ENCODE measurements at regions not wholly inside any gene's neighbourhood (a gene's known extent, or its start where the extent isn't known, plus 50 kb on each side); places are given as distances from the start of the nearest gene placed in this dataset.
"Not testable (repeated sequence)": the region's sequence is repeated elsewhere in the genome, so short reads cannot be mapped to it uniquely, and the experiment has no call there.

DNA sequence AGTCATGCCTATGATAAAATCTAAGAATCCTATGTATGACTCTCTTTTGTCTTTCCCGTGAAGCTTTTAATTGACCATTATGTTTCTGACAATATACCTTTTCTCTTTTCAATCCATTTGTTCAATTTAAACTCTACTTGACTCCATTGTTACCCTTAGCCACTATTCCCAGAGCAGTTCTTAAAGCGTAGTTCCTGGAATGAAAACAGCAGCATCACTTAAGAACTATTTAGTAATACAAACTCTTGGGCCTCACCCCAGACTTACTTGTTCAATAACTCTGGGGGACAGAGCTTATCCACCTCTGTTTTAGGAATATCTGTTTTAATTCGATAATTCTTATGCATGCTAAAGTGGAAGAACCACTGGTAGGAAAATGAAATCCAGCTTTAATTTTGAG lies 358.4 kb downstream of the PRR32 start:
- ATAC-seq (ENCODE audit: poor library complexity): no peak
- DNase-seq: no peak
- intact Hi-C loops (cut with DNase I): no loop called here

DNA sequence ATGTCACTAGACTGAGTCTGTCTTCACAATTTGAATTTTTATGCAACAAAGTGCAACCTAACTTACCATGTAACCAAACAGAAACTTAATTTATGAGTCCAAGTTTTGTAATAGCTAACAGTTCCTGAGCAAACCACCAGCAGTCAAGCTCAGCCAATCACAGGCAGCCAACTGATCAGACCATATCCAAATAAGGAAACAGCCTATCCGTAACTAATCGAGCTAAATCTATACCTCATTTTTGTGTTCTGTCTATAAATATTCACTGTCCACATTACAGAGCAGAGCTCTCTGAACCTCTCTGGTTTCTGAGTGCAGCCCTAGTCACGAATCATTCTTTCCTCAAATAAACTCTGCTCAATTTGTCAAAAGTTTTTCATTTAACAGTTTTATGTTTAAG lies 367.6 kb downstream of the PRR32 start:
- ATAC-seq (ENCODE audit: poor library complexity): no peak
- intact Hi-C loops (cut with DNase I): no loop called here

DNA sequence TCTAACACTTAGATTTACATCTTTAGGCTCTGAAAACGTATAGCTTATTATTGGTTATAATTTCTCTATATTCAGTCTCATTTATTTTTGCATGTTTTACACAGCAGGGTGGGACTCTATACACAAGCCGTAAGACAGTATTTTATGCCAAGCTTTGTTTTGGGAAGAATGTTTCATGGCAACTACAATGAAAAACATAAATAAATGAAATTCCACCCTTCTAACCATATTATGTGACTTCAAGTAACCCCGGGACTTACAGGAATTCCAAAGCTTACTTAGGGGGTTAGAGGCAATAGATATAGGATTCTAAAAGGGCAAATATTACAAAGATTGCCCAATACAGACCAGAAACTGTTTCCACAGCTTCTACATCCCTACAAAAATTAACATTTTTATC lies 370.9 kb downstream of the PRR32 start:
- DNase-seq: no peak
- intact Hi-C loops (cut with DNase I): no loop called here
- no peak for ATAC-seq (ENCODE audit: poor library complexity)

More for the DNA sequence above, 367.6 kb downstream of the PRR32 start:
- no peak for DNase-seq

- DNase-seq (no peak), ATAC-seq (ENCODE audit: poor library complexity) (no peak)
- intact Hi-C loops (cut with DNase I): no loop called here
Measured at GRCh38 chrX:127207326-127207725, 387.8 kb downstream of the PRR32 start.

GRCh38 chrX:127221821-127222220 lies 402.3 kb downstream of the PRR32 start:
- ATAC-seq (ENCODE audit: poor library complexity); intact Hi-C loops (cut with DNase I); DNase-seq: not testable (repeated sequence)

DNA sequence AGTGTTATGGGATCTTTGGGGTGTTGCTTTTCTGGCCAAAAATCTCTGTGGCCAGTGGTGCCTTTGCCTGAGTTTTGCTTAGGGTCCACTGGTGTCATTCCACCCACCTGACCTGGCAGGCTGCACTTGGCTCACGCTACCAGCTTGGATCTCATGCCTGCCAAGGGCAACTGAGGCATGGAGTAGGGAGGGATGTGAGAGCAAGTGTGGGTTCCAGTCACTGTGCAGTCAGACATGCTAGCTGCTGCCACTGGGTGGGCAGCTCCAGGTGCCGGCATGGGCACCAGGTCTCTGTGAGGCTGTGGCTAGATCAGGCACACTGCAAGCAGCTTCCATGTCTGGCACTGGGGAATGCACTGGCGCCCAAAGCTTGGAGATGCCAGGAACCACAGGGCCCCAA lies 424.1 kb downstream of the PRR32 start:
- intact Hi-C loops (cut with DNase I): no loop called here
- ATAC-seq (ENCODE audit: poor library complexity) (no peak), DNase-seq (no peak)

GRCh38 chrX:127259742-127260141 lies 440.2 kb downstream of the PRR32 start:
- no peak for DNase-seq
- no peak for ATAC-seq (ENCODE audit: poor library complexity)
- intact Hi-C loops (cut with DNase I): no loop called here

GRCh38 chrX:127276326-127276725 lies 456.8 kb downstream of the PRR32 start:
- intact Hi-C loops (cut with DNase I): no loop called here
- ATAC-seq (ENCODE audit: poor library complexity): no peak
- DNase-seq: no peak

GRCh38 chrX:127300511-127300910 lies 481.0 kb downstream of the PRR32 start:
- intact Hi-C loops (cut with DNase I): no loop called here

DNA sequence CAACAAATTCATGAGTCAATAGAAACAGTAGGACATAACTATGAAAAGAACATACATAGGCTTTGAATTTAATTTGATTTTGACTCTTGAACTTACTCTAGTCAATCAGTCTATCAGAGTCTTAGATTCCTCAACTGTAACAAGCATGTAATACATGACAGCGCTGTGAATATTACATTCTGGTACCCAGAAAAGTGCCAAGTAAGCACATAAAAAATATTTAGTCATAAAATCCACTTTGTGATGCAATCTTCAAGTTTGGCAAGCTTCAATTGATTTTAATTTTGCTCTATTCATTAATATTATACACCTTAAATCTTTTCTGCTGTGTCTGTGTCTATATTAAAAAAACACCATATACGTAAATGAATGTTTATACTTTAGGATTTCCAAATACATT lies 483.3 kb downstream of the PRR32 start:
- DNase-seq (no peak), ATAC-seq (ENCODE audit: poor library complexity) (no peak)
- intact Hi-C loops (cut with DNase I): no loop called here

More at GRCh38 chrX:127300511-127300910, 481.0 kb downstream of the PRR32 start:
- DNase-seq: no peak
- ATAC-seq (ENCODE audit: poor library complexity): no peak

DNA sequence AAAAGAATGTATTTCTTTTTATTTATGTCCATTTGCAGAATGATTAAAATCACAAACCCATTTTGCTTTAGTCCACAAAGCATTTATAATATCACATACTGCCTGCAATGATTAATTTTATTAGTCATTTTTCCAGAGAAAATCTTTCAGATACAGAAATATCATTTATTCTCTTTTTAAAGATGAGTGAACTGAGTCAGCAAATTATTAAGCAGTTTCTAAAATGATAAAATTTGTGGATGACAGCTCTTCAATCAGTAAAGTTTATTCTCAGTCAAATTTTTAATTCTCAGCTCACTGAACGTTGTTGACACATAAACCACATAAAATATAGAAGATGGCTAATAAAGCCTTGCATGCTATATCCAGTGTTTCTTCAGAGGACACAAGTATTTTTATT lies 485.5 kb downstream of the PRR32 start:
- intact Hi-C loops (cut with DNase I): no loop called here
- ATAC-seq (ENCODE audit: poor library complexity) (no peak), DNase-seq (no peak)

- intact Hi-C loops (cut with DNase I): no loop called here
- DNase-seq: no peak
- no peak for ATAC-seq (ENCODE audit: poor library complexity)
Measured at GRCh38 chrX:127306262-127306661, 486.7 kb downstream of the PRR32 start.

GRCh38 chrX:127313635-127314034 lies 494.1 kb downstream of the PRR32 start:
- intact Hi-C loops (cut with DNase I): no loop called here
- DNase-seq: no peak
- no peak for ATAC-seq (ENCODE audit: poor library complexity)

- intact Hi-C loops (cut with DNase I): no loop called here
- ATAC-seq (ENCODE audit: poor library complexity) (no peak), DNase-seq (no peak)
Measured at GRCh38 chrX:127317159-127317558, 497.6 kb downstream of the PRR32 start.

DNA sequence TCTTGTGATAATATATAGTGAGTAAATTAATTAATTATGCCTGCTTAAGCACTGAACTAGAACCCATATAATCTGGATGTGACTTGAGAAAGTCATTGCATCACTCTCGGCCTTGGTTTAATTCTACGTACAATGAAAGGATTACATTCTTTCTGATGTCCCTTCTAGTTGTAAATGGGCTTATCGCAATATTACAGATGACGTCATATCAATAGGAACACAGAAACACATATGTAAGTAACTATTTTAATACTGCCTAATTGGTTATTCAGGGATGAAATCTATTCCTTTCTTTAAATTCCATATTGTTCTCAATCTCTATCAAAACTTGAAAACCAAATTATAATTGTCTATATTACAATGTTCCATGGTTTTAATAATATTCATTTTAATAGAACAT lies 504.6 kb downstream of the PRR32 start:
- intact Hi-C loops (cut with DNase I): no loop called here
- DNase-seq: no peak
- no peak for ATAC-seq (ENCODE audit: poor library complexity)
